ENCODE measurements at regions not wholly inside any gene's neighbourhood (a gene's known extent, or its start where the extent isn't known, plus 50 kb on each side); places are given as distances from the start of the nearest gene placed in this dataset.
"Not testable (repeated sequence)": the region's sequence is repeated elsewhere in the genome, so short reads cannot be mapped to it uniquely, and the experiment has no call there.

GRCh38 chr2:166647935-166648334 lies 153.9 kb upstream of the SCN7A start:
- DNase-seq (ENCODE audit: low read depth in 4 of 4, low spot score in 1 of 4), result no peak

DNA sequence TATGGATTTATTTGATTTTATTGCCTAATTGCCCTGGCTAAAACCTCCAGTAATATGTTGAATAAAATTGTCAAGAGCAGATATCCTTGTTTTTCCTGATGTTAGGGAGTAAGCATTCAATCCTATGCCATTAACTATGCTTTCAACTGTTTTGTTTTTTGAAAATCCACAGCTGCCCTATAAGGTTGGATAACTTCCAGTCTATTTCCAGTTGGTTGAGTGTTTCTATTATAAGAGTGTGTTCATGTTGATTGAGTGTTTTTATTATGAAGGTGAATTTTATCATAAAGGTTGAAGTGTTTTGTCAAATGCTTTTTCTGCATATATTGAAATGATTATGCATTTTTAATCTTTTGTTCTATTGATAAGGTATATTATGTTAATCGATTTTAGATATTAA lies 149.9 kb upstream of the SCN7A start:
- no peak for DNase-seq (ENCODE audit: low read depth in 4 of 4, low spot score in 1 of 4)

- DNase-seq (ENCODE audit: low read depth in 4 of 4, low spot score in 1 of 4), result not testable (repeated sequence)
Measured at GRCh38 chr2:166641516-166641915, 147.5 kb upstream of the SCN7A start.

DNA sequence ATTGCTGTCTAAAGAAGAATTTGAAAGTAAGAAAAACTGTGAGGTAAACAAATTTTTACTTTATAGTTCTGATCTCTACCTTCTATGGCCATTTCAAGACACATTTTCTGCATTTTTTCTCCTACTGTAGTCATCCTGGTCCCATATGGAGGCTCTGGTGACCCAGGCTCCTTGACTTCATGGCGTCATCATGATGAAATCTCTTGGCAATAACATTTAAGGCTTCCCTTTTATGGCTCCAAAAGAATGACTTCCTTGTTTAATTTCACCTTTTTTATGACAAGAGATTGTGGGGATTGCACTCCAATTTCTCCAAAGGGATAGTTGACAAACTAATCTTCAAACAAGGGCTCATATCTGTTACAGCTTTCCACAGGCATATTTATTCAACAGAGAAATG lies 143.0 kb upstream of the SCN7A start:
- no peak for DNase-seq (ENCODE audit: low read depth in 4 of 4, low spot score in 1 of 4)

GRCh38 chr2:166634706-166635105 lies 140.7 kb upstream of the SCN7A start:
- DNase-seq (ENCODE audit: low read depth in 4 of 4, low spot score in 1 of 4), result no peak

GRCh38 chr2:166632616-166633015 lies 138.6 kb upstream of the SCN7A start:
- DNase-seq (ENCODE audit: low read depth in 4 of 4, low spot score in 1 of 4), result no peak

- DNase-seq (ENCODE audit: low read depth in 4 of 4, low spot score in 1 of 4), result no peak
Measured at GRCh38 chr2:166628478-166629136, 134.6 kb upstream of the SCN7A start.

DNA sequence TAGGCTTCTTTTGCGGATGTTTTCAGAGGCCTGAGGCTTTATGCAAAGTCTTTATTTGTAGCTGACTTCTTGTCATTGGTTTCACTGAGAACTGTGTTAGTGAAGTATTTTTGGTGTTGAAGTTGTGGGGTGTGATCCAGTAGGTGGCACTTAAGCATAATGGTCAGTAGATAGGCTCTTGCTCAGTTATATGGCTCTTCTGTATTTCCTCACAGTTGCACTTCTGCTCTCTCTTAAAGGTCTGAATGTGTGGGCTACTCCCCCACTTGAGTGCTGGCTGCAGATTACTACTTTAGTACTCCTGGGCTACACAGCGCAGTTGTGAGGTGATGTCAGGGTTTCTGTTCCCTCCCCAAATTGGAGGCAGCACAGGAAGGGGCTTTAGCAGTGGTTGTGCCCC lies 133.8 kb upstream of the SCN7A start:
- no peak for DNase-seq (ENCODE audit: low read depth in 4 of 4, low spot score in 1 of 4)

DNA sequence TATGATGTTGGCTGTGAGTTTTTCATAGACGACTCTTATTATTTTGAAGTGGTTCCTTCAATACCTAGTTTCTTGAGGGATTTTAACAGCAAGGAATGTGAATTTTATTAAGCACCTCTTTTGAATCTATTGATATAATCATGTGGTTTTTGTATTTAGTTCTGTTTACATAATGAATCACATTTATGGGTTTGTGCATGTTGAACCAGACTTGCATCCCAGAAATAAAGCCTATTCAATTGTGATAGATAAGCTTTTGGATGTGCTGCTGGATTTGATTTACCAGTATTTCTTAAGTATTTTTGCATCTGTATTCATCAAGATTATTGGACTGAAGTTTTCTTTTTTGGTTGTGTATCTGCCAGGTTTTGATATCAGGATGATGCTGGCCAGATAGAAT lies 131.6 kb upstream of the SCN7A start:
- no peak for DNase-seq (ENCODE audit: low read depth in 4 of 4, low spot score in 1 of 4)

GRCh38 chr2:166614503-166614902 lies 120.5 kb upstream of the SCN7A start:
- no peak for DNase-seq (ENCODE audit: low read depth in 4 of 4, low spot score in 1 of 4)

DNA sequence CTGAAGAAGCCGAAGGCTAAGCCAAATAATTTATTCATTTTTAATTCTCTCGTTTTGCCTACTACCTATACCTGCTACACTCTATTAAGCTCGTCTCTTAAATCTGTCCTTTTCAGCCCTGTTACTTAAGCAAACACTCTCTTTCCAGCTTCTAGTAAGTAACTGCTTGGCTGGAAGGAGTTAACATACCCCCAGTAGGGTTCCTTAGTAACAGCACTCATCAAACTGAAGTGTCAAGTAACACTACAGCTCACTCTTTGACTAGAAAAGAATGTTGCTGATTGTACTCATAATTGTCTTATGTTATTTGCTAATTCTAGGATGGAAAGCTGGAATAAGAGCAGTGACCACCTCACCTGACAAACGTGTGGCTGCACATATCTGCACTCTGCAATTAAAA lies 120.0 kb upstream of the SCN7A start:
- DNase-seq (ENCODE audit: low read depth in 4 of 4, low spot score in 1 of 4), result no peak

GRCh38 chr2:166613226-166613625 lies 119.2 kb upstream of the SCN7A start:
- no peak for DNase-seq (ENCODE audit: low read depth in 4 of 4, low spot score in 1 of 4)

DNA sequence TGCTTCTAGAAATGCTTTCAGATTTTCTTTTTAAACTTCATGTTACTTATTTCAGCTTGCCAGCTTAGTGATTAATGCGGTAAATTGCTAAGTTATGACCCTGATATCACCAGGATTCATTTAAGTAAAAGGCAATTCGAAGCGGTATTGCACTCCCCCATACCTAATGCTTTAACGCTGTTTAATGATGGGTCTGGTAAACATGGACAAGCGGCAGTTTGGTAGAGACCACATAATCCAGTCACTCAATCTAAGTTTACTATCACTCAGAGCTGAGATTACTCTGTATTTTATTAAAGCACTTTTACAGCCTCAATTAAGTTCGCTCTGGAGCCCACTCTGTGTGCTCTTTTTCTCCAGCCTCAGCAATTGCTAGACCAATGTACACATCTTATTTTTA lies 118.2 kb upstream of the SCN7A start:
- DNase-seq (ENCODE audit: low read depth in 4 of 4, low spot score in 1 of 4), result no peak

- no peak for DNase-seq (ENCODE audit: low read depth in 4 of 4, low spot score in 1 of 4)
Measured at GRCh38 chr2:166610913-166611305, 116.9 kb upstream of the SCN7A start.

GRCh38 chr2:166610180-166610912 lies 116.3 kb upstream of the SCN7A start:
- peak in 1 of 4 experiments; percentile 1 for DNase-seq (ENCODE audit: low read depth in 4 of 4, low spot score in 1 of 4)

DNA sequence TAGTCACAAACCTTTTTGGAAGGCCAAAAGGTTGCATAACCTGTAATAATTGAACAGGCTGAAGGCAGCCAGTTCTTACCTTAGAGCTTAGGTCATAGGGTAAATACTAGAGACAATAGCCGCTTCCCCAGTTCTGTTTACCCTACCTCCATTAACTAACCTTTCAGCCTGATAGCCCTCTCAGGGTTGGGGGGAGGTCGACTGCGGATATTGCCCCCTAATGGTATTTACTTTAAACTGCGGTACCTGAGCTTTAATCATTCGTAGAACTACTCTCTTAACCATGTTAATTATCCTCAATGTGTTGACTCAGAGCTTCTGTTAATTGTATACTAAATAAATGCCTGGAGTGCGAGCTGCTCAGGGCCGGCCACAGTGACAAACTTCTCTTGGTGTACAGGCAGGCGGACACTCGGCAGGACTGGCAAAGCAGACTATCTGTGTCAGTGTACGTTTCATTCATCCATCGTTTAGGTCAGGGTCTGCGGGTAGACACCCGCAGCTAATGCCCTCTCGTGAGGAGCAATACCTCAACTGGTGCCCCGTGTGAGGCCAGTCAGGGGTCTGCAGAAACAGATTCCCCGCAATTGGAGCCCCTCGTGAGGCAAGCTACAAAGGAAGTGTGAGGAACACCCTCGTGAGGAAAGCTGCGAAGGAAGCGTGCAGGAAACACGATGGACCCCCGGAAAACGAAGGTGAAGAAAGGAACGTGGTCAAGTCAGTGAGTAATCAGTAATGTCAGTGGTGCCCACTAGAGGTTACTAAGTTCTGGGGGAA lies 115.3 kb upstream of the SCN7A start:
- DNase-seq (ENCODE audit: low read depth in 4 of 4, low spot score in 1 of 4), result no peak

DNA sequence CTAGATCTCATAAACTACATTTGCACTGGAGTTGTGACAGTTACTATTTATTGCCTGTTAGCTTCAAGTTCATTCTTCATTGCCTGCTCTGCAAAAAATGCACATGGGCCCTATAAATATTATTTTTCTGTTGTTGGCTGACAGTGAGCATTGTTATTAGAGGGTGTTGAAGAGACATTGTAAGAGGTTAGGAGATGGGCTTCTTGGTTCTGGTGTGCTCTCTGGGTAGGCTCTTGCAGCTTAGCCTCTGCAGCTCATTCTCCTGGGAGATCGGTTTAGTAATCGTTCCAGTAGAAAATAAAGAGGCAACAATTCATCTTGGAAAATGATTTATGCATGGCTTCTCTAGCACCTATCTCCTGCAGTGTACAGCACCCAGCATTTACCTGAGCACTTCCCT lies 113.8 kb upstream of the SCN7A start:
- DNase-seq (ENCODE audit: low read depth in 4 of 4, low spot score in 1 of 4), result no peak

DNA sequence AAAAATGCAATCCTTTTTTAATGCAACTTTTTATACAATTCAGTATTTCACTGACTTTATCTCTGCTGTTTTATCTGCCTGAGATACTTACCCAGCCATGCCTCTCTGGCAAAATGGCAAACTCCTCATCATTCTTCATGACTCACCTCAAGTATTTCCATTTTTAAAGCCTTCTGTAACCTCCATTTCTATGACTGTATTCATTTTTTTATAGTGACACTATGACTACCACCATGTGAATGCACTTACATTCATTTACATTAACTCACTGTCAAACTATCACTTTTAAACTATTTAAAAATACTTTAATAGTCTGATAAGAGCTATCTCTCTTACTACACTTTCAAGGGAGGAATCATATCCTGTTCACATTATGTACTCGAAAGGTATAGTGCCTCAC lies 99.4 kb upstream of the SCN7A start:
- DNase-seq (ENCODE audit: low read depth in 4 of 4, low spot score in 1 of 4), result no peak

DNA sequence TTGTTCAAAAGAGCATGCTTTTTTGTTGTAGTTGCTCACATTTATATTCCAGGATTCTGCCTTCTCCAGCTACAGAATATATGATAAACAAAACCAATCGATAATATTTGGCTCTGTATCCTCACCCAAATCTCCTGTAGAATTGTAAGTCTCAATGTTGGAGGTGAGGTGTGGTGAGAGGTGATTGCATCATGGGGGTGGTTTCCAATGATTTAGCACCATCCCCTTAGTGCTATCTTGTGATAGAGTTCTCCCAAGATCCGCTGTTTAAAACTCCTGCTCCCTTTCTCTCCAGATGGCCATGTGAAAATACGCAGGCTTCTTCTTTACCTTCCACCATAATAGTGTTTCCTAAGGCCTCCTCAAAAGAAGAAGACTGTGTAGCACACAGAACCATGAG lies 98.7 kb upstream of the SCN7A start:
- no peak for DNase-seq (ENCODE audit: low read depth in 4 of 4, low spot score in 1 of 4)

- no peak for DNase-seq (ENCODE audit: low read depth in 4 of 4, low spot score in 1 of 4)
Measured at GRCh38 chr2:166591226-166591625, 97.2 kb upstream of the SCN7A start.

DNA sequence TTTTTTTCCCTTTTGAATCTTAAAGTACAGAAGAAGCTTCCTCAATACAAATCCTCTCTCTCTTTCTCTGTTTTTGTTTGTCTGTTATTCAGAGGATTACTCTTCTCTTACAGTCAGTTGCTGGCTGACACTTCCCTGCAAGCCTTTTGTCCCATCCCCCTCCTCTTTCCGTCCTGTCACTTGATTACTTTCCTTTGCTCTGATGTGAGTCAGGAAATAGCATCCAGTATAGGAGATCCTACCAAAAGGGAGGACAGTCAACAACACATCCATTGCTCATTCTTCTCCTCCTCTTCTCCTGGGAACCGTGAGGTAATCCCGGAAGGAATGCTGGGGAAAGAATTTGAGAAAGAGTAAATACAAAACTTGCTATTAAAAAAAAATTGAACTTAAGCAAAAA lies 79.3 kb upstream of the SCN7A start:
- DNase-seq (ENCODE audit: low read depth in 4 of 4, low spot score in 1 of 4), result no peak

DNA sequence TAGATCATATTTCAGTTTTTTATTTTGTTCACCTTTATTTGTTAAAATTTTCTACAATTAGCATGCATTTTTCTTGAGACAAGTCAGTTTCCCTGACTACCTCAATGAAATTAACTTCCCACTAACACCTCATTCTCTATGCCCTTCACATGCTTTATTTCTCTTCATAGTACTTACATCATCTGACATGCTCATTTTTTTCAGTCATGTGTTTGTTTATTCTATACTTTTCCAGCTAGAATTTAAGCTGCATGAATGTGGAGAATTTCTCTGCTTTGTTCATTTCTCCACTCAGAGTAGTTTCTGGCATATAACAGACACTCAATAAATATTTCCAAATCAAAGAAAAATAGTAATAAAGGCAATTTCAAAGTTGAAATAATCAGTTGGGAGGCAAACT lies 78.9 kb upstream of the SCN7A start:
- DNase-seq (ENCODE audit: low read depth in 4 of 4, low spot score in 1 of 4), result no peak
